ENCODE measurements at regions not wholly inside any gene's neighbourhood (a gene's known extent, or its start where the extent isn't known, plus 50 kb on each side); places are given as distances from the start of the nearest gene placed in this dataset.
"Not testable (repeated sequence)": the region's sequence is repeated elsewhere in the genome, so short reads cannot be mapped to it uniquely, and the experiment has no call there.

DNA sequence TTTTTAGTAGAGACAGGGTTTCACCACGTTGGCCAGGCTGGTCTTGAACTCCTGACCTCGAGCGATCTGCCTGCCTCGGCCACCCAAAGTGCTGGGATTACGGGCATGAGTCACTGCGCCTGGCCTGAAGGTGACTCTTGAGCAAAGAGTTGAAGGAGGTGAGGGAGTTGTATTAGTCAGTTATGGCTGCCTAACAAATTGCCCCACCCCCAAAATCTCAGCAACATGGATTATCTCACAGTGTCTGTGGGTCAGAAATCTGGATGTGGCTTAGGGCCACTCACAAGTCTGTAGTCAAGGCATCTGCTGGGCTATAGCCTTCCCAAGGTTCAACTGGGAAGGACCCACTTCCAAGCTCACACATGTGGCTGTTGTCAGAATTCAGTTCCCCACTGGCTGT, 52.8 kb upstream of the ADGRE5 start:
- Histone ChIP-seq H3K4me3 (no peak overlapping the region), H3K27ac (no peak overlapping the region), H3K27me3 (no peaks in the 10 kb centered on the region), H3K9me3 (no peaks in the 10 kb centered on the region), H3K4me1 (peaks cover 0 to 3% (median 0%) of the 10 kb centered on the region in 3 donors), H3K36me3 (no peaks in the 10 kb centered on the region)
- TF ChIP-seq POLR2A (IDR thresholded peaks at IDR 0.05) (no peak), EP300 (IDR thresholded peaks at IDR 0.05) (no peak), POLR2AphosphoS5 (IDR thresholded peaks at IDR 0.05) (no peak)
- TF ChIP-seq, protein P1, sequence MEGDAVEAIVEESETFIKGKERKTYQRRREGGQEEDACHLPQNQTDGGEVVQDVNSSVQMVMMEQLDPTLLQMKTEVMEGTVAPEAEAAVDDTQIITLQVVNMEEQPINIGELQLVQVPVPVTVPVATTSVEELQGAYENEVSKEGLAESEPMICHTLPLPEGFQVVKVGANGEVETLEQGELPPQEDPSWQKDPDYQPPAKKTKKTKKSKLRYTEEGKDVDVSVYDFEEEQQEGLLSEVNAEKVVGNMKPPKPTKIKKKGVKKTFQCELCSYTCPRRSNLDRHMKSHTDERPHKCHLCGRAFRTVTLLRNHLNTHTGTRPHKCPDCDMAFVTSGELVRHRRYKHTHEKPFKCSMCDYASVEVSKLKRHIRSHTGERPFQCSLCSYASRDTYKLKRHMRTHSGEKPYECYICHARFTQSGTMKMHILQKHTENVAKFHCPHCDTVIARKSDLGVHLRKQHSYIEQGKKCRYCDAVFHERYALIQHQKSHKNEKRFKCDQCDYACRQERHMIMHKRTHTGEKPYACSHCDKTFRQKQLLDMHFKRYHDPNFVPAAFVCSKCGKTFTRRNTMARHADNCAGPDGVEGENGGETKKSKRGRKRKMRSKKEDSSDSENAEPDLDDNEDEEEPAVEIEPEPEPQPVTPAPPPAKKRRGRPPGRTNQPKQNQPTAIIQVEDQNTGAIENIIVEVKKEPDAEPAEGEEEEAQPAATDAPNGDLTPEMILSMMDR (IDR thresholded peaks at IDR 0.05), result no peak
- WGBS, 2 donors (ENCODE audit: low coverage in 1 of 2), result no CpG with 5 or more reads among the region's 6 CpGs
- ATAC-seq, result no peak

DNA sequence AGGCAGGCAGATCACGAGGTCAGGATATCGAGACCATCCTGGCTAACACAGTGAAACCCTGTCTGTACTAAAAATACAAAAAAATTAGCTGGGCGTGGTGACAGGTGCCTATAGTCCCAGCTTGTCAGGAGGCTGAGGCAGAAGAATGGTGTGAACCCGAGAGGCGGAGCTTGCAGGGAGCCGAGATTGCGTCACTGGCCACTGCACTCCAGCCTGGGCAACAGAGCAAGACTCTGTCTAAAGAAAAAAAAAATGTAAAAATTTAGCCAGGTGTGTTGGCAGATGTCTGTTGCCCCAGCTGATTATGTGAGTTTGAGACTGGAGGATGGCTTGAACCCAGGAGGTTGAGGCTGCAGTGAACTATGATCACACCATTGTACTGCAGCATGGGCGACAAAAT, 54.2 kb upstream of the ADGRE5 start:
- not testable (repeated sequence) for ATAC-seq, H3K4me3 ChIP-seq, H3K27ac ChIP-seq, H3K4me1 ChIP-seq, H3K9me3 ChIP-seq, H3K36me3 ChIP-seq, H3K27me3 ChIP-seq
- WGBS, 2 donors (ENCODE audit: low coverage in 1 of 2), result 66 to 93% methylated on average over 4 to 6 of the region's 8 CpGs

DNA sequence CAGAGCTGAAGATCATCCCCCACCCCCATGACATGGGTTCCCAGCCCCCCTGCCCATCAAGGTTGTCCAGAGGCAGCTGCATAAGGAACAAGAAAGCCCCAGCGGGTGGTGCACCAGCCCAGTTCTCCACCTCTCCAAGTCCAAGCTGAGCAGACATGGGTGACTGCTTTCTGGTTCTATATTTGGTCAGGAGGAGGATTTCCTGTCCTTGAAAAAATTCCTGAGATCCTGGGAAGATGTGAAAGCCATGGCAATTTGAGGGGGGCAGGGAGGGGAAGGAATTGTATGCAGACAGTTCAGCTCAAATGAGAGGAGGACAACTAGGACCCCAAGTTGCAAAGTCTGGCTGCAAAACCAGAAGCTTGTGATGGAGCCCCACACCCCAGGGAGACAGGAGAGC, 55.4 kb upstream of the ADGRE5 start:
- peaks cover 0 to 1% (median 0%) of the 10 kb centered on the region in 3 donors for H3K9me3 ChIP-seq
- H3K4me3 ChIP-seq, result no peak overlapping the region
- H3K27me3 ChIP-seq, result no peaks in the 10 kb centered on the region
- H3K4me1 ChIP-seq, result no peaks in the 10 kb centered on the region
- WGBS, 2 donors (ENCODE audit: low coverage in 1 of 2), result no CpG with 5 or more reads among the region's 1 CpG
- no peak overlapping the region for H3K27ac ChIP-seq
- H3K36me3 ChIP-seq, result no peaks in the 10 kb centered on the region
- ATAC-seq, result no peak
- TF ChIP-seq EP300 (IDR thresholded peaks at IDR 0.05), result no peak
- TF ChIP-seq POLR2AphosphoS5 (IDR thresholded peaks at IDR 0.05), result no peak
- TF ChIP-seq POLR2A (IDR thresholded peaks at IDR 0.05), result no peak
- TF ChIP-seq, protein P1 (IDR thresholded peaks at IDR 0.05), result no peak

DNA sequence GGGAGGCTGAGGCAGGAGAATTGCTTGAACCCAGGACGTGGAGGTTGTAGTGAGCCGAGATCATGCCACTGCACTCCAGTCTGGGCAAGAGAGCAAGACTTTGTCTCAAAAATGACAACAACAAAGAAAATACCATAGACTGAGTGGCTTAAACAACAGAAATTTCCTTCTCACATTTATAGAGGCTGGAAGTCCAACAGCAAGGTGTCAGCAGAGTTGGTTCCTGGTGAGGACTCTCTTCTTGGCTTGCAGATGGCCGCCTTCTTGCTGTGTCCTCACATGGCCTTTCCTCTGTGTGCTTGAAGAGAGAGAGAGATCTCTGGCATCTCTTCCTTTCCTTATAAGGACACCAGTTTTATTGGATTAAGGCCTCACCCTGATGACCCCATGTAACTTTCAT, 56.1 kb upstream of the ADGRE5 start:
- no peaks in the 10 kb centered on the region for H3K36me3 ChIP-seq
- WGBS, 2 donors (ENCODE audit: low coverage in 1 of 2), result 88 to 100% methylated on average over 1 to 3 of the region's 3 CpGs
- TF ChIP-seq POLR2AphosphoS5 (IDR thresholded peaks at IDR 0.05), result no peak
- no peak for TF ChIP-seq EP300 (IDR thresholded peaks at IDR 0.05)
- TF ChIP-seq, protein P1 (IDR thresholded peaks at IDR 0.05), result no peak
- TF ChIP-seq POLR2A (IDR thresholded peaks at IDR 0.05), result no peak
- no peak overlapping the region for H3K27ac ChIP-seq
- no peak for ATAC-seq
- H3K9me3 ChIP-seq, result peaks cover 0 to 9% (median 0%) of the 10 kb centered on the region in 3 donors
- H3K4me1 ChIP-seq, result no peaks in the 10 kb centered on the region
- H3K27me3 ChIP-seq, result no peaks in the 10 kb centered on the region
- no peak overlapping the region for H3K4me3 ChIP-seq

DNA sequence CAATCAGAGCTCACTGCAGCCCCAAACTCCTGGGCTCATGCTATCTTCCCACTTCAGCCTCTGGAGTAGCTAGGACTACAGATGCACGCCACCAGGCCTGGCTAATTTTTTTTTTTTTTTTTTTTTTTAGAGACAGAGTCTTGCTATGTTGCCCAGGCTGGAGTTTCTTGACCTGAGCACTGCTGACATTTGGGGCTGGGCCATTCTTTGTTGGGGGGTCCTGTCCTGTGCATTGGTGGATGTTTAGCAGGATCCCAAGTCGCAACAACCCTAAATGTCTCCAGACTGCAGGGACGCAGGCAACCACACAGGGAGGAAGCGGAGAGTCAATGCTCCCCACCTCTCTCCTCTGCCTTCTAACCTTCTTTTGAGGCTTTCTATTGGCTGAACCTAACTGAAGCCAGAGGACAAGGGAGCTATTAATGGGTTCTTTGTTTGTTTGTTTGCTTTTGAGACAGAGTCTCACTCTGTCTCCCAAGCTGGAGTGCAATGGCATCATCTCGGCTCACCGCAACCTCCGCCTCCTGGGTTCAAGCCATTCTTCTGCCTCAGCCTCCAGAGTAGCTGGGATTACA, 58.3 kb upstream of the ADGRE5 start:
- Histone ChIP-seq H3K9me3 (peaks cover 0 to 14% (median 0%) of the 10 kb centered on the region in 3 donors), H3K27me3 (no peaks in the 10 kb centered on the region), H3K4me1 (no peaks in the 10 kb centered on the region), H3K36me3 (no peaks in the 10 kb centered on the region), H3K27ac (no peak overlapping the region), H3K4me3 (no peak overlapping the region)
- ATAC-seq, result no peak
- 74 to 95% methylated on average over 3 to 7 of the region's 7 CpGs for WGBS, 2 donors (ENCODE audit: low coverage in 1 of 2)
- TF ChIP-seq POLR2AphosphoS5 (IDR thresholded peaks at IDR 0.05), result no peak
- TF ChIP-seq EP300 (IDR thresholded peaks at IDR 0.05), result no peak
- no peak for TF ChIP-seq POLR2A (IDR thresholded peaks at IDR 0.05)

DNA sequence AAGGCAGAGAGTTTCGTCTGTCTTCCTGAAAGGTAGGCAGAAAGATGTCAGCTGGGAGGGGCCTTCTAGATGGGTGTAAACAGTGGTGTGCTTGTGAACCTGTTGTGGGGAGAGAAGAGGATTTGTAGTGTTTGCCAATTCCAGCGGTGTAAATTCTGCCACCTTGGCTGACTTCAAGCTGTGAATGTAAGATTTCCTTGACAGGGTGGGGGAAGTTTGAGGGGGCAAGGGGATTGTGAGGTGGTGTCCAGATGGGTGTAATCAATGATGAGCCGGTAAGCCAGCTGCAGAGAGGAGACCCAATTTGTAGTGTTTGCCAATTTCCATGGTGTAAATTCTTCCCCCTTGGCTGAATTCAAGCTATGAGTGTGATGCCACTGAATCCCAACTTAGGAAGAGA, 61.0 kb upstream of the ADGRE5 start:
- TF ChIP-seq, protein P1 (IDR thresholded peaks at IDR 0.05), result no peak
- TF ChIP-seq POLR2AphosphoS5 (IDR thresholded peaks at IDR 0.05) (no peak), POLR2A (IDR thresholded peaks at IDR 0.05) (no peak), EP300 (IDR thresholded peaks at IDR 0.05) (no peak)
- Histone ChIP-seq H3K9me3 (peaks cover 0 to 14% (median 0%) of the 10 kb centered on the region in 3 donors), H3K4me3 (no peak overlapping the region), H3K27ac (no peak overlapping the region), H3K36me3 (no peaks in the 10 kb centered on the region), H3K4me1 (no peaks in the 10 kb centered on the region), H3K27me3 (no peaks in the 10 kb centered on the region)
- ATAC-seq, result no peak
- WGBS, 2 donors (ENCODE audit: low coverage in 1 of 2), result no CpG with 5 or more reads among the region's 3 CpGs

DNA sequence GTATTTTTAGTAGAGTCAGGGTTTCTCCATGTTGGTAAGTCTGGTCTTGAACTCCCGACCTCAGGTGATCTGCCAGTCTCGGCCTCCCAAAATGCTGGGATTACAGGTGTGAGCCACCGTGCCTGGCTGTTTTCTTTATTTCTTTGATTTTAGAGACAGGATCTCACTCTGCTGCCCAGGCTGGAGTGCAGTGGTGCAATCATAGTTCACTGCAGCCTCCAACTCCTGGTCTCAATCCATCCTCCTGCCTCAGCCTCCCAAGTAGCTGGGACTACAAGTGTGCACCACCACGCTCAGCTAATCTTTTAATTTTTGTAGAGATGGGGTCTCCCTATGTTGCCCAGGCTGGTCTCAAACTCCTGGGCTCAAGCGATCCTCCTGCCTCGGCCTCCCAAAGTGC, 61.5 kb upstream of the ADGRE5 start:
- not testable (repeated sequence) for H3K4me1 ChIP-seq, H3K27ac ChIP-seq, H3K27me3 ChIP-seq, H3K4me3 ChIP-seq, H3K36me3 ChIP-seq, ATAC-seq
- WGBS, 2 donors (ENCODE audit: low coverage in 1 of 2), result 93% methylated on average over 3 of the region's 6 CpGs
- peaks cover 0 to 14% (median 0%) of the 10 kb centered on the region in 3 donors for H3K9me3 ChIP-seq

Data from gastroesophageal sphincter (tissue), 4 donors.